HG03558 (cell line): ENCODE measurements at regions not wholly inside any gene's neighbourhood (a gene's known extent, or its start where the extent isn't known, plus 50 kb on each side); places are given as distances from the start of the nearest gene placed in this dataset.

ENCODE experiments used
- ATAC-seq: cut with Tn5 transposase; IDR thresholded peaks from one replicate; pipeline ENCODE4 v1.9.1; 2021; ENCODE audit warnings: moderate number of reproducible peaks; ENCODE audit not compliant: unreplicated experiment; ENCODE audit errors: extremely low read depth

- no peak for ATAC-seq
Measured at GRCh38 chr10:29005988-29006387, 282.9 kb upstream of the LYZL1 start.

DNA sequence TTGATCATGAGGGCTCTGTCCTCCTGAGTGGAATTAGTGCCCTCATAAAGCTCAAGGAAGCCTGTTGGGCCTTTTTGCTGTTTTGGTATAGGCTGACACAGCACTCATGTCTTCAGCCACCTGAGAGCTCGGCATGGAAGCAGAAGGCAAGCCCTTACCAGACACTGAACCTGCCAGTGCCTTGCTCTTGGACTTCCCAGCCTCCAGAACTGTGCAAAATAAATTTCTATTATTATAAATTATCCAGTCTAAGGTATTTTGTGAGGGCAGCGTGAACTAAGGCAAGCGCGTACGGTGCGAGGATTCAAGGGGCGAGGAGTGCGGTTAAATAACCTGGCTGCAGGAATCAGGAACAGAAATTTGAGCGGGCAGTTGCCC lies 281.5 kb upstream of the LYZL1 start:
- no peak for ATAC-seq

DNA sequence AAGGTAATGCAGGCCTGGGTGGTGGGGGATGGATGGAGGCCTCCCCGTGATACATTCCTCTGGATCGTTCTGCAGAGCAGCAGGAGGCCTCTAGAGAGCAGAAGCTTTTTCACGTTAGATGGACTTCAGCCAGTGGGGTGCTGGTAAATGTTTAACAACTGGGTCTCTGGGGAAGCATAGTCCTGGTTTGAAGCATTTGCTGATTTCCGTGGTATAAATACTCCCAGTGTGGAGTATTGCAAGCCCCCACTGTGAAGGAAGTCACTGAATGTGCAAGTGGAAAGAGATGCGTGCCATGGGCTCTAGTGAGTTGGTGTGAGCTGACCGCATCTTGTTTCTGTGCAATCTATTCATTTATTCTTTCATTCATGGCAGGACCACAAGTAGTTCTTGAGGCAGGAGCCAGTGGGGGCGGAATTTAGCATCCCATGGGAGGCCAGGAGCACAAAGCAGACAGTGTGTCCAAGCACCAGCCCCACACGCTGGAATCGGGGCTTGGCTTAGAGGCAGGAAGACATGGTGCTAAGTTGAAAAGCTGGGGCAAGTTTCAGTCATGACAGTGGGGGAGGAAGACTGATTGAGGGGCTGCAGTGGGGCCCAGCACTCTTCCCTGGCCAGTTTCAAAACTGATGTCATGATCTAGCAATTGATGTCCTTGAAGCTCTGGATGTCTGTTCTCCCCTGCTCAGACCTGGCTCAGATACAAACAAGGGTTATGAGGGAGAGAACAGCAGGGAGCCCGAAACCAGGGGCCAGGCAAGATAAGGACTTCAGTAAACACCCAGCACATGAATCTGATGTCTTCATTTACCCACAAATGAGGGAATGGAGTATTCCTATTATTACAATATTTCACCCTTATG lies 280.9 kb upstream of the LYZL1 start:
- ATAC-seq: no peak

DNA sequence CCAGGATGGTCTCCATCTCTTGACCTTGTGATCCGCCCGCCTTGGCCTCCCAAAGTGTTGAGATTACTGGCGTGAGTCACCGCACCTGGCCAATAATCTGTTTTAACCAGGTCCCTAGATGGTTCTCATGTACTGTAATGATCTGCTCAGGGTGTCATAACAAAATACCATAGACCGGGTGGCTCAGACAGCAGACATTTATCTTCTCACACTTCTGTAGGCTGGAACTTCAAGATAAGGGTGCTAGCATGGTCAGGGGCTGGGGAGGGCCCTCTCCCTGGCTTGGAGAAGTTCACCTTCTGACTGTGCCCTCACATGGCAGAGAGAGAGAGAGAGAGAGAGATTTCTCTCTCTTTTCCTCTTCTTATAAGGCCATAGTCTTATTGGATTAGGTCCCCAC lies 279.4 kb upstream of the LYZL1 start:
- no peak for ATAC-seq

DNA sequence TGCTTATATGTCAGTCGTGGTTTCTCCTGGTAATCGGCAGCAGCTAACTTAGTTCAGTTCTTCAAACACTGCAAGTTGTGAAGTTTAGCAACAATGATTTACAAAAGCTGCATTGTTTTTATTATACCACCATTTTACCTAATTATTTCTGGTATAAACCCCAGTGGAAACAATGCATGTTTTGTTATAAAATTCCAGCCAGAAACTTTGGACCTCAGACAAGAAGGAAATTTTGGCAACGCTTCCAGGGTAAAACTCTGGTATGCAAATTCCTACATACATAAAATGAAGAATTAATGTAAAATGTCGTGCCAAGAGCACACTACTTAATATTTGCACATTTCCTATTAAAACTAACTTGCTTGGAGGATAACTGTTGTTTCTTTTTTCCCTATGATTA lies 277.4 kb upstream of the LYZL1 start:
- no peak for ATAC-seq

- no peak for ATAC-seq
Measured at GRCh38 chr10:29012926-29013554, 275.8 kb upstream of the LYZL1 start.

DNA sequence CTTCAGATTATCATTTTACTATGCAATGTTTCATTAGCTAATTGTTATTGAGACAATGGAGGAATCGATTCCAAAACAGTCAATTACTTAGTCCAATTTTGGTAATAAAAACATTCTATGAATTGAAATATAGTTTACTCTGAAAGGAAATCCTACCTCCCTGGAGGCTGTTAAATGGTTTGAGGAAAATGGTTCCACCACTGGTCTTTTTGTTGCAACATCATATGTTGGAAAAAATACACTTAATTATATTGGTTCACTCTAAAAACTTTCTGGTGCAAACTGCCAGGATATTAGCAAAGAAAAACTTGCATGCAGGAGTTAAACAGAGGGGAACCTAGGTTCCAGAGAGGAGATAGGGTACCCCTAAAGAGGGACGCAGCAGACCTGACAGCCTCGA lies 267.3 kb upstream of the LYZL1 start:
- ATAC-seq: no peak

- no peak for ATAC-seq
Measured at GRCh38 chr10:29022513-29022912, 266.4 kb upstream of the LYZL1 start.

DNA sequence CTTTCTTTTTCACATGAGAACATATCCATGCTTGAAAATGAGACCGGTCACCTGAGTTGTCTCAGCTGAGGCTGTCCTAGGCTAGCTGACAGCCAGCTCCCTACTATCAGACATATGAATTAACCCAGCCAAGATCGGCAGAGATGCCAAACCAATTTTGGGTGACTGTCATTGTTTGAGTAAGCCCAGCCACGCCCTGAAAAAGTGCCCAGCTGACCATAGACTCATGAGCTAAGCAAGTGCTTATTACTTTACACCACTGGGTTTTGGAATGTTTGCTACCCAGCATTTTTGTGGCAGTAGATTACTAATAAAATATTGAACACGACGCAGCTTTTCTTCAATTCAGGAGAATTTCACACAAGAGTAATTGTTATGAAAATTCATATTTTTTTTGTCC lies 265.2 kb upstream of the LYZL1 start:
- no peak for ATAC-seq

DNA sequence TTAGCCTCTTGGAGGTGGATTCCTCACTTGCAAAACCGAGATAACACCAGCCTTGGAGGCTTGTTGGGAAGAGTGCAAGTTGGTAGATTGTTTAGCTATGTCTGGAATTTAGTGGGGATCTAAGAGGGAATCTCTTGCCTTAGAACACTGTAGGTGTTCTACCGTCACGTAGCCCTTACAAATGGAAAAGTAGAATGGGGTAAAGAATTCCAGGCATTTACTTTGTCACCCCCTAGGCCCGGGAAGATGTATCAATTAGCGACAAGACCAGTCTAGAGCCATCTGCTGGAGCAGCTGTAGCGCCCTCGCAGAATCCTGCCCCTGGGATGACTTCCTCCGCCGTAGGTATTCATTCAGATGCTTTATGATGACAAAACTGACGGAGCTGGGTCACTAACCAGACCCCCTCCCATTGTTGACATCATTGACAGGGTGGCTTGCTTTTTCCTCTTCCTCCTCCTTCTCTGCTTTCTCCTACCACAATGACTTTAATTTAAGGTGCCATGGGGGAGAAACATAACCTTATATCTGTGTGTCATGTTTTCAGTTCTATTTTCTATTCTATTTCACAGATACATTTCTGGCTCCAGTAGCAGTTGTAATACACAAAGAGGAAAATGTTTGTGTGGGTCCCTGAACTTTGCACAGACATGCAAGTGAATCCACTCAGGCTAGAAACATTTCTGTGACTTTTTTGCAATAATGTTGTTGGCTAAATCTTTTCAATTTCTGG lies 262.6 kb upstream of the LYZL1 start:
- no peak for ATAC-seq

DNA sequence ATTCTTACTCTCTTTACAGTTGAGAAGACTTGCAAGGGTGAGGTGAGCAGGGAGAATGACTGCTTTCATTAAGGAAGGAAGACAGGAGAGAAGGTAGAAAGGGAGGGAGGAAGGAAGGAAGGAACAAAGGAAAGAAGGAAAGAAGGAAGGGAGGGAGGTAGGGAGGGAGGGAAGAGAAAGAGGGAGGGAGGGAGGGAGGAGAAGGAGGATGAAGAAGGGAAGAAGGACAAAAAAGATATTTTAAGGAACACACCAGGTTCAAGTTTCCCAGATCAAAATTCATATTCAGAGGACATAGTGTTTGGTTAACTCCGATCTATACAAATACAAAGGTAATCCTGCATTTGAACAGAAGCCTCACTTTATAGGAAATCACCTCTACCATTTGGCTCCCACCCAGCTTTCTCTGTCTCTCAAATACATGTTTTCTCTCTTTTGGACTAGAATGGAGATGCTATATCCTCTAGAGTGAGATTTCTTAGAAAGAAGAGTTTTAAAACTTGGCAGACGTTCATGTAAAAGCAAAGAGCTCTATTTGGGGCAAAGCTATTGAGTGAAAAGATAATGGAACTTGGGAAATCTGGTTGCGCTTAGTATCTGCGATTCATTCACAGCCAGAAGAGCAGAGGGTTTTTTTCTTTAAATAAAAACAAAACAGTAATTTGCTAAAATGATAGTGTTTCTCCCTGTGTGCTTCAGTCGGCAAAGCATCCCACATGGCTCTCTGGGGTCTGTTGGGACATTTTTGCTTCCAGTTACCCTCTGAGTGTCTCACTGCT lies 261.9 kb upstream of the LYZL1 start:
- ATAC-seq: no peak

GRCh38 chr10:29028486-29028885 lies 260.4 kb upstream of the LYZL1 start:
- ATAC-seq: no peak

GRCh38 chr10:29030900-29031299 lies 258.0 kb upstream of the LYZL1 start:
- ATAC-seq: no peak

GRCh38 chr10:29032169-29032568 lies 256.7 kb upstream of the LYZL1 start:
- ATAC-seq: no peak

GRCh38 chr10:29033311-29033940 lies 255.4 kb upstream of the LYZL1 start:
- no peak for ATAC-seq

- no peak for ATAC-seq
Measured at GRCh38 chr10:29034592-29034991, 254.3 kb upstream of the LYZL1 start.

- no peak for ATAC-seq
Measured at GRCh38 chr10:29035721-29036120, 253.1 kb upstream of the LYZL1 start.

GRCh38 chr10:29037348-29038113 lies 251.3 kb upstream of the LYZL1 start:
- ATAC-seq: no peak

- no peak for ATAC-seq
Measured at GRCh38 chr10:29039091-29039490, 249.8 kb upstream of the LYZL1 start.
